Stimulated activated CD8-positive, alpha-beta memory T cell treated with anti-CD3 and anti-CD28 coated beads, Interleukin-7, amount 100 ng/mL, for 24 hours (primary cell): ENCODE measurements at regions not wholly inside any gene's neighbourhood (a gene's known extent, or its start where the extent isn't known, plus 50 kb on each side); places are given as distances from the start of the nearest gene placed in this dataset.

Experiments
- DNase-seq: peaks from one replicate; pipeline ENCODE4 v3.0.0-alpha.2; 2020; ENCODE audit warnings: low read depth

DNA sequence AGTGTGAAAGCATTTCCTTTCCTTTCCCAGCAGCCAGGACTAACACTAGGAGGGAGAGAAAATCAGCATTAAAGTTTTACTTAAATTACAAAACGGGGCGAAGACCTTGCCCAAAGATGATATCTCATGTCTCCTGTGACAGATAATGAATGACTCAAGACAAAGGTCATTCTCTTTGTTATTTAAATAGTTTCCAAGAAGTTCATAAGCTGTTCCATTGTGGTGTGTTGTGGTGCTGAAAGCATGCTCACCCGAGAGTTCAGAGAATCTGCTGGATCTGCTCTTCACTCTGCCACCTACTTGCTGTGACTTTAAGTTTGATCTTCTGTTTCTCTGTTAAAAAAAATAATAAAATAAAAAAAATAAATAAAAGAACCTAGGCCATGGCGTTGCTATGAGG, 265.9 kb upstream of the NR4A3 start:
- no peak for DNase-seq

DNA sequence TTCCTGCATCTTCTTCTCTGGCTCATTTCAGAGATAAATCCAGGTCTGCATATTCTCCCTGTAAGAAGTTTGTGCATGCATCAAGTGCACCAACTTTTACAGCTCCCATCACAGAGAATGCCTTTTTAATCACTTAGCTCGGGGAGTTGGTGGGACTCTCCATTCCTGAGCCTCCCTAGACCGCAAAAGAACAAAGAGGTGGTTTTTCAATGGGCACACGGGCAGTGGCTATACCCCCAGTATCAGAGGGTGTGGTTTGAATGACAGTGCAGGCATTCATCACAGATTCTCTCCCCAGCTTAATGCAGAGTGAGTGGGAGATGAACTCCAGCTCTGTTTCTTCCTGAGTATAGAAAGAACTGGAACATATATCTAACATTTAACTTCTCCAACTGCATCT, 264.7 kb upstream of the NR4A3 start:
- no peak for DNase-seq

DNA sequence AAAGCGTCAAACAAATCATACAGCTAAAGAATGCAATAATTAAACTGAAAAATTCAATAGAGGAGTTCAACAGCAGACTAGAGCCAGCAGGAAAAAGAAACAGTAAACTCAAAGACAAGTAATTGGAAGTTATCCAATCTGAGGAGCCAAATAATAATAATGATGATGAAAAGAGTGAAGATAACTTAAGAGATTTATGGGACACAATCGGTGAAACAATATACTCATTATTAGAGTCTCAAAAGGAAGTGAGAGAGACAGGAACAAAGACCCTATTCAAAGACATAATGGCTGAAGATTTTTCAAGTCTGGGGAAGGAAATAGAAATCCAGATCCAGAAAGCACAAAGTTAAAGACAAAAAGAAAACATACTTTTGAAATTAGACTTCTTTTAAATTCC, 263.9 kb upstream of the NR4A3 start:
- DNase-seq = no peak

DNA sequence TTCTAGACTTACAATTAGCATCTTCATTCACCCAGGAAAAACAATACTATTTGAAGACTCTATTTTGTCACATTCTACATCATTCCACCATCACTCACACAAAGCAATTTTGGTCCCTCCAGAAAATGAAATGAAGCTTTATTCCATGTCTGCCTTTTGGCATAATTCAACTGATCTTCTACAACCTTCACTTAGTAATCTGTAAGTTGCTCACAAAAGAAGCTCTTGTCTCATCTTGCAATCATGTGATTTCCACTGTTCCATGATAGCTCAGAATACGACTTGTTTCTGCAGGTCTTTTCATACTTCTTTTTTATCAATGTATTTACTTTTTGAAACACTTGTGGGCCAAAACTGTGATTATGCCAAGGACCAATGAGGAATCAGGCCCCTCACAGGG, 261.9 kb upstream of the NR4A3 start:
- no peak for DNase-seq

DNA sequence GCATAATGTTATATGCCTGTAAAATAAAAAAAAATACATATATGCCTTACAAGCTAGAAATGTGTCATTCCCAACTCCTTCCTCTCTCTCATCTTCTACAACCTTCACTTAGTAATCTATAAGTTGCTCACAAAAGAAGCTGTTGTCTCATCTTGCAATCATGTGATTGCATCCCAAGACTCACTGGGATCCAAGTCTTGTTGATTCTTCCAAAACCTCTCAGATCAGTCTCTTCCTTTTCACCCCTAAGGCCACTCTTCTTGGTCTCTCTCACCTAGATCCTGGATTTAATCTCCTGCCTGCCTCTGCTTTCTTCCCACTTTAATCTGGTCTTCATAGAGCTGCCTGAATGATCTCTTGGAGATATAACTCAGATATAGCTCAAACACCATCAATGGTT, 261.1 kb upstream of the NR4A3 start:
- DNase-seq = no peak

DNA sequence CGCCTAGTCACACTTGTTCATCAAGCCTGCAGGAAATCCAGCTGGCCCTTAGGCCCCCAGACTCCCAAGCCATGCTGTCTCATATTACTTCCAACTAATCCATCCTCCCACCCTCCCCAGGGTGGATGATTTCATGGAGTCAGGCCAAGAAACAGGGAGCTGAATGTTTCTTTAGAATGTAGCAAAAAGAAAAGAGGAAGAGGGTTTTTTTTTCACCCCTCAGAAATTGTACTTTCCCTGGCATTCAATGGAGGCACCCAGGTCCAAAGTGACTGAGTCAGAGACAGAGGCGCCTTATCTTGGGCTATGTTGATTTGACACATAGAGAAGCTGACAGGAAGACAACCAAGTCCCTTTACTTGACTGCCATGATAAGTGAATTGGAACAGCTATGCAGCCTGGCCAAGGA, 260.2 kb upstream of the NR4A3 start:
- no peak for DNase-seq

DNA sequence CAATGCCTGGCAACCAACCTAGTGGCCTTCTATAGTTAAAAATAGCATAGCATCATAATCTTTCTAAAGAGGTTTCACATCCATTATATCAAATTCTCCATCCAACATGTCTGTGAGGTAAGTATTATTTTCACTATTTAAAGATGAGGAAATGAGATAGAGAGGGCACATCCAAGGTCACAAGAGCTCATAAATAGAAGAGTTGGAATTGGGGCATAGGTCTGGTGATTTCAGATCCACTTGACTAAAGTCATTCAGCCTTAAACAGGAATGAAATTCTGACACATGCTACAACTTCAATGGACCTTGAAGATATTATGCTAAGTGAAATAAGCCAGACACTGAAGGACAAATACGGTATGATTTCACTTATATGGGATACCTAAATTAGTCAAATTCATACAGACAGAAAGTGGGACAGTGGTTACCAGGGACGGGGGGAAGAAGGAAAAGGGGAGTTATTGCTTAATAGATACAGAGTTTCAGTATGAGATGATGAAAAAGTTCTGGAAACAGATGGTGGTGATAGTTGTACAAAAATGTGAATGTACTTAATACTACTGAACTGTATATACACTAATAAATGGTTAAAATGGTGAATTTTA, 259.6 kb upstream of the NR4A3 start:
- no peak for DNase-seq

DNA sequence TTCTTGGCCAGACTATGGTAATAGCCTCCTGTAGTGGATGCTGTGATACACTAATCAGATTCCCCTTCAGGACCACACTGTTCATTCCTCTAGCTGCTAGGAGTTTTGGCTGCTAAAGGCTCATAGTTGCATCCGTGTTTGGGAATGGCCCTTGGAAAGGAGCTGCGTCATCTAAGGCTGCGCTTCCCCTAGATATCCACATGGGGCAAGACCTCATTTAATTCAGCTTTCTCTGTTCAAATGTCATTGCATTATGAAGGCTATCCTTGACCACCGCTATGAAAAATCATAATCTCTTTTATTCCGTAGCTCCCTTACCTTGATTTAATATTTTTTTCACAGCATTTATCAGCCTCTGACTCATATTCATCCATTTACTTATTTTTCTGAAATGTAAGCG, 258.3 kb upstream of the NR4A3 start:
- no peak for DNase-seq

DNA sequence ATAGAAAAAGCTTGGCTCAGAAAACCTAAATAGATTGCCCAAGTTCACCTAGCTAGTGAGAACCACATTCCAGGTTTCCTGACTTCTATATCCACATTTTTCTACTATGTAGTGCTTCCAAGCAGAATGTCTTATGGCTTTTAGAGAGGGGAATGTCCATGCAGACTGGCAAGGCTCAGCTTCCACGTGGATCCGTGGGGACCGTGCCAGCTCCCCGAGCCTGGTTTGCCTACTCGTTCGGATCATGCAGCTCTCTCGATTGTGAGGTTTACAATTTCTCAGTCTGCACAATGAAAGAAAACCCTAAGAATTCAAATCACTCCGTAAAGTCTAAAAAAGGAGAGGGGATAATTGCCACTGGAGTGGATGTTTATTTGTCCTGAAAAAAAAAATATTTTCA, 256.5 kb upstream of the NR4A3 start:
- no peak for DNase-seq

DNA sequence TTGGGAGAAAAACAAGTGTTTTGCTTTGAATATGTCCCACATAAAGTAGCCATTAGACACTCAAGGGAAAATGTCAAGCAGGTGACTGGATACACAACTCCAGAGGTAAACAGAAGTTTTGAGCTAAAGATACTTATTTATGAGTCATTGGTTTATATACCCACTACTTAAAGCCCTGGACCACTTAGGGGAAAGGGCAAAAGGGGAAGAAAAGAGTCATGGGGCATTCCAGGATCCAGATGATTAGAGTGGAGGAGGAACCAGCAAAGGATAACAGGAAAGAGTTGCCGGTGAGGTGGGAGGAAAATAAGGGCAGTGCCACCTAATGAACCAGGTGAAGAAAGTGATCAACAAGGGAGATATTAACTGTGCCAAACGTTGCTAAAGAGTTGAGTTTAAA, 254.2 kb upstream of the NR4A3 start:
- DNase-seq = no peak

DNA sequence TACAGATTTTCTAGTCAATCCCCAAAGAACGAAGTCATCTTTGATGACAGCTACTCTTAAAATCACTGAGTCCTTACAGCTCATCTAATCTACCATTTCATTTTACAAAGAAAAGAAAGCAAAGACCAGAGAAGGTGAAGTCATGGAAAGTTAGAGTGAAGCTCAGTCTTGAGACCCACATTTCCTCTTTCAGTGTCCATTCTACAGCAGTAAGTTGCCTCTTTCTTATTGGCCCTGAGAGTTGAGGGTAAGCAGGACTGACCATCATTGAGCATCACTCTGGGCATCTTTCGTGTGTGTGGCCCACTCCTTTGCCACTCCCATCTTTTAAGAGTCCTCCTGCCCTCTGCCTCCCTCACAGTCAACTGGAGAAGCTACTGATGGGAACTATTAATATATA, 251.8 kb upstream of the NR4A3 start:
- no peak for DNase-seq

DNA sequence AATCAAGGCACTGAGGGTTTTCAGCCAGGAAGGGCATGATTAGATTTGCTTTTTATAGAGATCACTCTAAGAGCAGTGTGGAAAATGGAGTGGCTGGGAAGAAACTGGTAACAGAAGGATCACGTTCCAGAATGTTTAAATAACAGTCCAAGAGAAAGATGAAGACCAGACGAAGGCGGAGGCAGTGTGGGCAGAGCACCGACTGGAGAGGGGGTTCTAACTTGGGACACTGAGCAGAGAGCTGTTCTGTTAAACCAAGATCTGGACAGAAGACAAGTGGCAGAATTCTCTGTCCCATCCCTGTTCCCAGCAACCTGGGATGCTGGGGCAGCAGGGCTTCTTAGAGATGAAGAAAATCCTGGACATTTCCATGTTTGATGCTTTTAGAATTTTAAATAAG, 249.1 kb upstream of the NR4A3 start:
- DNase-seq = no peak

DNA sequence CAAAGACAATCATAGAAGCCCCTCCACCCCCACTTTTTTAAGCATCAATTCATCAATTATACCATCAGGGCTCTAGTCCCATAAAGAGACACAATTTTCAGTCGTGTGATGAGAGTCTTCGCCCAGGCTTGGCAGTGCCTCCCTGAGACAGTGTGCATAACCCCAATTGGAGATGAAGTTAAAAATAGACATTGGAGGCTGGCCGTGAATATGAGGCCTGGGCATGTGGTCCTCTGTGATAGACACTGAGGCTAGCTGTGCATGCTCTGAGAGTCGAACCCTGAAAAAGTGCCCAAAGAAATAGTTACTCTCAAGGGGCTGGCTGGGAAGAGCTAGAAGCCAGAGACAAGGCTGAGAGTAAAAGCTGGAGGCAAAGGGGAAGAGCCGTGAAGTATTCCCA, 248.6 kb upstream of the NR4A3 start:
- DNase-seq = no peak

DNA sequence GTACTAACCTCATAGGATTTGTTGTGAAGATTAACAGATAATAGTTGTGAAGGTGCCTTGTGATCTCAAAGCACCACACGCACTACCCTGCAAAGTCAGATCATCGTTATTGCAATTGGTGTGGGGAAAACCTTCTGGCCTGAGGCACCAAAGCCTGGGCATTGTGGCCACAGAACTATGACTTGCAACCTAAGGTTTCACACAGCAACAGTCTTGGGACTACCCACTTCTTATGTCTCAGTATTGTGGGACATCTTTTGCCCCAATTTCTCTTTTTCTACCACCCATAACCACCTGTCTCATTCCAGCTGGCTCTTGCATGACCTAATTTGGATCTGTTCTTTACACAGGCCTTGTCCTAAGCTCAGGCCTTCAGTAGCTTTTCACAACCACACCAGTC, 247.8 kb upstream of the NR4A3 start:
- DNase-seq = no peak

DNA sequence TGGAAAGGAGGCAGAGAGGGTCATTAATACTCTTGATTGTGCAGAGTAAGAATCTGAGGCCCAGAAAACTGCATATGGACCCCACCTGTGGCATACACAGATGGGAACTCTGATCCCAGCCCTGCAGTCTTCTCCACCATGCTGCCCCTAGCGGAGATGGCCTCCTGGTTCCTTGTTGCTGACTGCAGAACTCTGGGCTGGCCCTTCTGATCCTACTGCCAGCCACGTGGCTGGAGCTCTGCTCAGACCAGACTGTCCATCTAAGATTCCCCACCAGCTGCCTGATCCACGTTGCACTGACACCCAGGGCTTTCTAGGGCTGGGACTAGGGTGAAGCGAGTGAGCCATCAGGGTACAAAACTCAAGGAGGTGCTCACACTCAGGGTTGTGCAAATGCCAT, 245.7 kb upstream of the NR4A3 start:
- no peak for DNase-seq

DNA sequence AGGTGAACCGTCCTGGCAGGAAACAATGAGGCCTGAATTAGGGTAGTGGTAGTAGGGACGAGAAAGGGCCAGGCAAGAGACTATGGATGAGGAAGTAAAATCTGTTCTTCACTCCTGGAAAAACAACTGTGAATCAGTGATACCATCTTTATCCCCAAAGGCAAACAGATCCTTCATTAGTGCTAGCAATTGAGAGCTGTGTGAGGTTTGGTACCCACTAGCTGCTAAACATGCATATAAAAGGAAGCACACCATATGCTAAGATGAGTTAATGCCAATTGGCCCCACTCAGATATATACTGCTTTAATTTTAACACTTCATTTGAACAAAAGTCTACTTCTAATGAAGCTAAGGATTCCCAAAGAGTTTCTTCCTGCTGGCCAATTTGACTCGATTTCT, 244.8 kb upstream of the NR4A3 start:
- no peak for DNase-seq

DNA sequence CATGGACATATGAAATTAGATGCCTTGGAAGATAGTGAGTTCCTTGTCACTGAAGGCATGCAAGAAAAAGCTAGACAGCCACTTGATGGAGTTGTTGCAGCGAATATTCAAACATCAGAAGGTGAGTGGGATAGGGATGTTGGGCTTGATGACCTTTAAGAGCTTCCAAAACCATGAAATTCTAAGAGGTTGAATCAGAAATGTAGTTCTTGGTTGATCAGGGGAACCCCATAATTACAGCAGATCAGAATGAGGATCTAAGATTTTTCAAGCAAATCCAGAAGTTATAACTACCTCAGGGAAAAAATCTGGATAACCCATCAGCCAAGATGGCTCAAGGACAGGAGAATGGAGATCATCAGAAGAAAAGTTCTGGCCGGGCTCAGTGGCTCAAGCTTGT, 244.3 kb upstream of the NR4A3 start:
- DNase-seq = no peak

DNA sequence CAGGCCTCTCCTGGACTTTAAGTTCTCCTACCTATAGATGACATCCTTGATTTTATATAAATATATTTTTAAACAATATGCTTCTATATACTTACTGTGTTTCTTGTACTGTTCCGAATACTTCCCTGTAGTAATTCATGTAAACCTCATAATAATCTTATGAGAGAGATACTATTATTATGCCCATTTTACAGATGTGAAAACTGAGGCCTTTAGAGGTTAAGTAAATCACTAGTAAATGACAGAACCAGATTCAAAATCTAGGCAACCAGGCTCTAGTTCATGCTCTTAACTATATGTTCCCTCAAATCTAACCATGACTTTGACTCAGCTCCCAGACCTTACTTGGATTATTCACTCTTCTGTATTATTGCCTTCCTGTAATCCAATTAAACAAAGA, 243.0 kb upstream of the NR4A3 start:
- DNase-seq = no peak

DNA sequence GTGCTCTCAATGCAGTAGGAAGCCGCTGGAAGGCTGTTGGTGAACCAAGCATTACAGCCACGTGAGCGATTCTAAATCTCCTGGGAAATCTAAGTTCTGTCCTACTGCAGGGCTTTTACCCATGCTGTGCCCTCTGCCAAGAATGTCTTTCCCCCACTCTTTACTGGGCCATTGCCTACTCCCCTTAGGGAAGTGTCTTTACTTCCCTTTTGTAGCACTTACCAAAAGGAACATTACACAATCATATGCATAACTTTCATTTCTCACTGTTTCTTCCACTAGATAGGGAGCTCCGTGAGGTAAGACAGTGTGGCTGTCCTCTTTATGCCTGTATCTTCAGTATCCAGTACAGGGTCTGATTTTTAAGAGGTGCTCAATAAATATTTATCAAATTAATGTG, 241.7 kb upstream of the NR4A3 start:
- no peak for DNase-seq

DNA sequence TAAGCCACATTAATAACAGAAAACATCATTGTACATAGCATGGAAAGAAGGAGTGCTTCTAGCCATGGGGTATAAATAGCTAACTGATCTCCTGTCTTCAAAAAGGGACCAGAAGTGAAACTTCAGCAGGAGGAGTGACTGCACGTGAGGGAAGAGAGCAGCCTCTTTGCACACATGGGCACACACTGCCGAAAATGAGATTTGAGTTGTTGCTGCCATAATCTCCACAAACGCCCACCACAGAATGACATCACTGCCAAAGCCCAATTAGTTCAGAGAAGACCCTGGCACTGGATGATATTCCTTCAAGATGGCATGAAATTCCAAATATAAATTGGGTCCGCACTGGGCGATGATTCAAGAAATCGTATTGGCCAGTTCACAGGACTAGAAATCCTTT, 238.9 kb upstream of the NR4A3 start:
- no peak for DNase-seq

DNA sequence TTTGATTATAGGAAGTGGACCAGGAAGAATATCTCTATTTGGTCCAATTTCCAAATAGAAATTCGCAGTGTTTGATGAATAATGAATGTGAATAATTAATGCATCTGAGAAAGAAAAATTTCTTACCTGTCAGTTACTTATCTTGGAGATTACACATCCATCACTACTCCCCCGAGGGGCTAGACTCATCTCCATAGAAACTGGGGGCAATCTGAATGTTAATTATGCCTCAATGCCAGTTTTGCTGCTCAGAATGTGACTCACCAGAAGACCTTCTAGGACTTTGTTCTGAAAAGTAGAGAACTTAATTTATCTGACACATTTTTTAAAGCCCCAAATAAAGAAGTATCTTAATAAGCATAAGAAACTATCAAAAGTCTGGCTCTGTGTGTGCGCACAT, 233.4 kb upstream of the NR4A3 start:
- no peak for DNase-seq

DNA sequence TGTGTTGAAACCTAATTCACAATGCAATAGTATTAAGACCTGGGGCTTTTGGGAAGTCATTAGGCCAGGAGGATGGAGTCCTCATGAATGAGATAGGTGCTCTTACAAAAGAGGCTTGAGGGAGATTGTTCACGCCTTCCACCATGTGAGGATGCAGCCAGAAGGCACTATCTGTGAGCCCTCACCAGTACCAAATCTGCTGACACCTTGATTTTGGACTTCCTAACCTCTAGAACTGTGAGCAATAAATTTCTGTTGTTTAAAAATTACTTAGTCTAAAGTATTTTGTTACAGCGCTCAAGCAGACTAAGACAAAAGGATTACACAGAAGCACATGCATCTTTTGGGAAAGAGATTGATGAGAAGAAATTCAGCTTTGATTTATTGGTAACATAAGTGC, 232.9 kb upstream of the NR4A3 start:
- DNase-seq = no peak

DNA sequence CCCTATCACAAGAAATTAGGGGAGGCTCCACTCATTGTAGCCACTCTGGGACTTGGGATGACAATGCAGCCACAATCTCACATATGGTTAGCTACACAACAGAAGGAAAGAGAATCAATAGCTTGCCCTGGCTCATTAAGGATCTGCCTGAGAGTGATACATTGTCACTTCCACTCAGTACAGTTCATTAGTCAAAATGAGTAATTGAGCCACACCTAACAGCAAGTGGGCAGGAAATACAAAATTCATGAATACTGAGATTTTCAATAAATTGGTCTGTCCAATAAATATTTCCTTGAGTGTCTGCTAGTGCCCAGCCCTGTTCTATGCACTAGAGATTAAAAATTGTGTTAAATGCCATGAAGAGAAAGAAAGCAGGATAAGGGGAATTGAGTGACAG, 231.3 kb upstream of the NR4A3 start:
- DNase-seq = no peak

DNA sequence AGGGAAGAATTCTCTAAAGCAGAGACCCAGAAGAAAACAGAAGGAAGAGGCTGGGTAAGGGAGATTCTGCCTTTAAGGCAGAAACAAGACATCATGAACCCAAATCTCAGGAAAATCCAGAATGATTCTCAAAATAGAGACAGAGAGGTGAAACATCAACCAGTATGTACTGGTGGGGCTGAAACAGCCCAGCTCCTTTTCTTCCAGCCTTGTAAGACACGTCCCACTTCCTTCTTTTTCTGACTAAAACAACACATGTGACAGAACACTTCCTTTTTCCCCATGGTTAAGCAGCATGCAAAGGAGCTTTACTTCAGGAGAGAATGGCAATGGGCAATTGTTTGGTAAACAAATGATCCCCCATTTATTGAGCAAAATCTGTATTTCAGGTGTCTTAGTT, 230.8 kb upstream of the NR4A3 start:
- DNase-seq = no peak

DNA sequence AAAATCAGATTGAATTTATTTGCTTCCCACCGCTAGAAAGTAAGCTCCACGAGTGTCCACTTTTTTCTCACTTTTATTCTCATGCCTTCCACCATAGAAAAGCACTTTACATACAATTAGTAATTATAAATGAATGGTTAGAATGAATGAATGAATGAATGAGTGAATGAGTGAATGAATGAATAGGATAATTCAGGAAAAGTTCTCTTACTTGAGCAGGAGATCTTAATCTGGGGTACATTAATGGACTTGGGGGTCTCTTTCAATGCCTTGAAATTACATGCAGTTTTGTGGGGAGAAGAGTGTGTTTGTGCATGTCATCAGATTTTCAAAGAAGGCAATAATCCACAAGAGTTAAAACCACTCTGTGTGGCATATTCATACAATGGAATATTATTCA, 229.9 kb upstream of the NR4A3 start:
- DNase-seq = no peak
